ENCODE measurements at regions not wholly inside any gene's neighbourhood (a gene's known extent, or its start where the extent isn't known, plus 50 kb on each side); places are given as distances from the start of the nearest gene placed in this dataset.

DNA sequence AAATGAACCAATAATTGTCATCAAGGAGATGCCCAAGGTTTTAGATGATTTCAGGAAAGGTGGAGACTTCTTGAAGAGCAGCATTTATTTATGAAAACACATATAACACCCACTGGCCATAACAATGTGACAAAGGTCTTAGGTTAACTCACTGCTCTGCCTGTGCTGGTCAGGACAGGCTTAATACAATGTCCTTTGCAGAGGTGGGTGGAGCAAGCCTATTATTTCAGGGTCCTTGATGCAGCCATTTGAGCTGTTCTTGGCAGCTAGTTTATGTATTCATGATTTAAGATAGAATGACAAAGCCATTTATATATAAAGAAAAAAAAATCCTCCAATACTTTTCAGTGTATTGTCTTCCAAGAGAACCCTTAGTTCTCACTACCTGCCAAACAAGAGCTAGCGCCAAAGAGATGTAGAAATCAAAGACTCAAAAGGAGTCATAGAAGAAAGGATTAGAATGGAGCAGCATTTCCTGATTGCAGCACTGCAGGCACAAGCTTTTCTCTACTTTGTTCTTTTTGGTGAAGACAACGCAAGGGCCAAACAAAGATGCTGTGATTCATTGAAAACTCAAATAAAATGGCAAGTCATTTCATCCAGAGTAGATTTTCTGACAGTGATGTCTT lies 124.3 kb upstream of the TSHZ2 start:
- Mint-ChIP-seq H3K9me3 (no peaks in the 10 kb centered on the region), H3K36me3 (ENCODE audit: low read depth) (no peaks in the 10 kb centered on the region), H3K27me3 (ENCODE audit: low read depth) (no peaks in the 10 kb centered on the region), H3K4me3 (no peak overlapping the region), H3K4me1 (ENCODE audit: low read depth) (peaks cover 6% of the 10 kb centered on the region), H3K27ac (no peak overlapping the region)
- no peak for DNase-seq
- intact Hi-C loops (cut with micrococcal nuclease) = no loop called here
- CTCF ChIA-PET = interaction anchor here (0.6 to 0.9 kb wide), 2 partner anchors 14 to 52 kb away, joined by 3 read pairs; no protein-coding TSS in a partner anchor

DNA sequence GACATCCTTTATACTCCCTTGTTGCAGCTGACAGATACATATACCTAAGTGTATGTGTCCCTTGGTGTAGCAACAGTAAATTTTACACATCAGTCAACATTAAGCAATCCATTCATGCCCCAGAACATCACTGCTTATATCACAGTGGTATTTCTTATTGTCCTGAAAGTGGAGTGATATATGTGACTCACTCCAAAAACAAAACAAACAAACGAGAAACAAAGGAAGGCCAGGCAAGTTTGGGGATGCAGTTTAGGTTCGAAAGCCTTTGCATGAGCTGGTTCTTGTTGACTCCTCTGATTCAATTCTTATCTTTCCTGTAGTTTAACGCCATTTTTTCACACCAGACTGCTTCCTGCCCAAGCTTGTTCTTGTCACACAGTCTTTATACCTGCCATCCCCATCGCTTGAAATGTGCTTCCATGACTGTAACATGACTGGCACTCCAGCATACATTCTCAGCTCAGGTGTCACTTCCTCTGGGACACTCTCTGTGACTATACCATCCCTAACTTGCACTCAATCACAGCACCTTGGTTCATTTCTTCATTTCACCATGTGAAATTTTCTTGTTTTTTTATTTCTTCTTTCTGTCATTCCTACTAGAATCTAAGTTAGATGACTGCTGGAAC lies 125.0 kb upstream of the TSHZ2 start:
- CTCF ChIA-PET = interaction anchor here (0.7 kb wide), 1 partner anchor 165 kb away, joined by 3 read pairs; no protein-coding TSS in a partner anchor

DNA sequence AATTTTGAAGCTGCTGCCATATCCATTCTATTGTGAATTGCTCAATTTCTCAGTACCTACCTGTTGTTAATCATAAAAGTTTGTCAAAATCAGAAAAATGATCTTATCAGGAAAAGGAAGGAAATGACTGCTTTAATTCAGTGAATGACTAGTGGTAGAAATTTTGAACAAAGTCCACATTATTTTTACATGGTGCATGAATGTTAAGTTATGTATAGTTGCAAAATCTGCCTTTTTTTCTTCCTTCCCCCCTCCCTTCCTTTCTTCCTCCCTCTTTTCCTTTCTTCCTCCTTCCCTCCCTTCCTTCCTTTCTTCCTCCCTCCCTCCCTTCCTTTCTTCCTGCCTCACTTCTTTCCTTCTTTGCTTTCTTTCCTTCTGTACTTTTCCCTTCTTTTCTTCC lies 127.1 kb upstream of the TSHZ2 start:
- no peak for DNase-seq
- H3K36me3 Mint-ChIP-seq (ENCODE audit: low read depth) = no peaks in the 10 kb centered on the region
- no peak overlapping the region for H3K27ac Mint-ChIP-seq

More for the DNA sequence above, 125.0 kb upstream of the TSHZ2 start:
- Mint-ChIP-seq H3K4me3 (no peak overlapping the region), H3K27me3 (ENCODE audit: low read depth) (no peaks in the 10 kb centered on the region), H3K36me3 (ENCODE audit: low read depth) (no peaks in the 10 kb centered on the region), H3K9me3 (no peaks in the 10 kb centered on the region), H3K4me1 (ENCODE audit: low read depth) (peaks cover 6% of the 10 kb centered on the region), H3K27ac (no peak overlapping the region)
- peak; percentile 6 for DNase-seq
- intact Hi-C loops (cut with micrococcal nuclease) = no loop called here

DNA sequence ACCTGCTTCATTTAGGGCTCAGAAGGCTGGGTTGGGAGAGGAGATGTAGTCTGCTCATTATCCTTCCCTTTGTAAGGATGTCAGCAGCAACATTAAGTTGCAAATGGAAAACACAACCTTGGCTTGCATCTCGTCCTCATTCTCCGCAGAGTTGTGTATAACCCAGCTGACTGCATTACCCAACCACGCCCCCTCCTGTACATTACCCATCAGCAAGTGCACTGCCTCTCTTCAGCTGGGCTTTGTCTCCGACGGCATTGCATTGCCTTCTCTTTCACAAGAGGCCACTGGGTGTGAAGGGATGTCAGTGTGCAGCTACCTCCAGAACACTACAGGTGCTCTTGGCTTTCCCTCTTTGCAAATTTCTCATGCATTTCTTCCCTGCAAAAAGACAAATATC lies 128.7 kb upstream of the TSHZ2 start:
- intact Hi-C loops (cut with micrococcal nuclease) = no loop called here
- CTCF ChIA-PET = no interaction called here
- no peaks in the 10 kb centered on the region for H3K9me3 Mint-ChIP-seq
- H3K4me1 Mint-ChIP-seq (ENCODE audit: low read depth) = peaks cover 6% of the 10 kb centered on the region
- H3K27me3 Mint-ChIP-seq (ENCODE audit: low read depth) = no peaks in the 10 kb centered on the region
- no peak overlapping the region for H3K4me3 Mint-ChIP-seq
- H3K36me3 Mint-ChIP-seq (ENCODE audit: low read depth) = no peaks in the 10 kb centered on the region
- H3K27ac Mint-ChIP-seq = no peak overlapping the region
- DNase-seq = no peak

More for the DNA sequence above, 127.1 kb upstream of the TSHZ2 start:
- CTCF ChIA-PET = no interaction called here
- no peaks in the 10 kb centered on the region for H3K9me3 Mint-ChIP-seq
- peaks cover 6% of the 10 kb centered on the region for H3K4me1 Mint-ChIP-seq (ENCODE audit: low read depth)
- intact Hi-C loops (cut with micrococcal nuclease) = no loop called here
- H3K4me3 Mint-ChIP-seq = no peak overlapping the region
- no peaks in the 10 kb centered on the region for H3K27me3 Mint-ChIP-seq (ENCODE audit: low read depth)

DNA sequence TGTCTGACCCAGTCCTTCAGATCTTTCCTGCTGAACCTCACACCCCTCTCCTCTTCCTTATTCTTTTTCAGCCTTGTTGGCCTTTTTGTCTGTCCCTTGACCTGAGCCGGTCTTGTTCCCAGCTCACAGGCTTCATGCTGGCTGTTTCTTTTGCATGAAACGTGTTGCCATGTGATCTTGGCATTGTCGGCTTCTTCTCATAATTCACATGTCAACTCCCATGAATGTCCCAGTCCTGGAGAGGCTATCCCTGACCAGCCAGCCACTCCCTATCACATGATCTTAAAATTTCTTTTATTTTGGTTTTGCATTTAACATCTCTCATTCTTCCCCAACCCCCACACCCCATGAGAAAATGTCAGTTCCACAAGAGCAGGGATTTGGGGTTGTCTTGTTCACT lies 131.2 kb upstream of the TSHZ2 start:
- no peak for DNase-seq
- CTCF ChIA-PET = no interaction called here
- Mint-ChIP-seq H3K9me3 (no peaks in the 10 kb centered on the region), H3K27me3 (ENCODE audit: low read depth) (no peaks in the 10 kb centered on the region), H3K27ac (no peak overlapping the region), H3K36me3 (ENCODE audit: low read depth) (no peaks in the 10 kb centered on the region), H3K4me3 (no peak overlapping the region), H3K4me1 (ENCODE audit: low read depth) (peaks cover 2% of the 10 kb centered on the region)
- intact Hi-C loops (cut with micrococcal nuclease) = no loop called here

DNA sequence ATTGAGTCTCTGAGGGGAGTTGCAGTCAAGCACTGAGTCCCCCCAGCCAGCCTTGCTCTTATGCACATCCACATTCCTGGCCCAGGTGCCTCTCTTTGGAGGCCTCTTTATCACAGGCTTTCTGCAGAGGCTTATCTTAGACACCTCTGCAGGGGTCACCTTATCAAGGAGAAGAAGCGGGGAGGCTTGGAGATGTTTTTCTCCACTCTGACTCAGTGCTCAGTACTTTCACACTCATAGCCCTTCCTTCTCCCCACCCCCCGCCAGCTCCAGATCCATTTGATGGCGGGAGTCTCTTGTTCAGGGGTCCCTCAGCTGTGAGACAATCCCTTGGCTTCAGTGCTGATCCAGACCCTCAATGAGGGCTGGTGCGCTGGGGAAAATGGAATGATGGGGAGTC lies 132.1 kb upstream of the TSHZ2 start:
- H3K9me3 Mint-ChIP-seq = no peaks in the 10 kb centered on the region
- DNase-seq = no peak
- H3K36me3 Mint-ChIP-seq (ENCODE audit: low read depth) = no peaks in the 10 kb centered on the region
- CTCF ChIA-PET = no interaction called here
- intact Hi-C loops (cut with micrococcal nuclease) = no loop called here
- H3K27ac Mint-ChIP-seq = no peak overlapping the region
- no peaks in the 10 kb centered on the region for H3K27me3 Mint-ChIP-seq (ENCODE audit: low read depth)
- H3K4me3 Mint-ChIP-seq = no peak overlapping the region
- no peaks in the 10 kb centered on the region for H3K4me1 Mint-ChIP-seq (ENCODE audit: low read depth)

DNA sequence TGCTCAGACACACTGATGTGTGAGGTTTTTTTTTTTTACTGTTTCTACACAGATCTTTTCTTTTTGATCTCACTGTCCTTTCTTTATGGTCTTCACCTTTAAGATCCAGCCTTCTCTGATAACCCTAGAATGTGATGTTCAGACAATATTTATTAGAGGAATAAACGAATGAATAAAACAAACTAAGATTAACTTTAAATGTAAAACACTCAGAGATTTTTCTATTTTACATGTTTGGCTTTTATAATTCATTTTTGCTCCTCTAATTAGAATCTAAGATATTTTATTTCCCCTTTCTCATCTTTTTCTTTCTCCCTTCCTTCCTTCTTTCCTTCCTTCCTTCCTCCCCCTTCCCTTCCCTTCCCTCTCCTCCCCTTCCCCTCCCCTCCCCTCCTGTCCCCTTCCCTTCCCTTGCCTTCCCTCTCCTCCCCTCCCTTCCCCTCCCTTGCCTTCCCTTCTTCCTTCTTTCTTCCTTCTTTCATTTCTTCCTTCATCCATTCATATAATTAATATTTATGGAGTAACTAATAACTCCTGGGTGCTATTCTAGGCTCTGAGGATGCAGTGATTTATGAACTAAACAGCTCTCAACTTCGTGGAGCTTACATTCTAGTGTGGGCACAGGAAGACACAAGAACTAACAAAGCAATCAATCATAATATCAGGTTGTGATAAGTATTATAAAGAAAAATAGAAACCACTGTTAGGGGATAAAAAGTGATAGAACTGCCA lies 133.5 kb upstream of the TSHZ2 start:
- H3K27me3 Mint-ChIP-seq (ENCODE audit: low read depth) = no peaks in the 10 kb centered on the region
- no peak for DNase-seq
- H3K36me3 Mint-ChIP-seq (ENCODE audit: low read depth) = no peaks in the 10 kb centered on the region
- intact Hi-C loops (cut with micrococcal nuclease) = no loop called here
- CTCF ChIA-PET = no interaction called here
- no peak overlapping the region for H3K27ac Mint-ChIP-seq
- H3K9me3 Mint-ChIP-seq = no peaks in the 10 kb centered on the region
- H3K4me1 Mint-ChIP-seq (ENCODE audit: low read depth) = no peaks in the 10 kb centered on the region
- H3K4me3 Mint-ChIP-seq = no peak overlapping the region

DNA sequence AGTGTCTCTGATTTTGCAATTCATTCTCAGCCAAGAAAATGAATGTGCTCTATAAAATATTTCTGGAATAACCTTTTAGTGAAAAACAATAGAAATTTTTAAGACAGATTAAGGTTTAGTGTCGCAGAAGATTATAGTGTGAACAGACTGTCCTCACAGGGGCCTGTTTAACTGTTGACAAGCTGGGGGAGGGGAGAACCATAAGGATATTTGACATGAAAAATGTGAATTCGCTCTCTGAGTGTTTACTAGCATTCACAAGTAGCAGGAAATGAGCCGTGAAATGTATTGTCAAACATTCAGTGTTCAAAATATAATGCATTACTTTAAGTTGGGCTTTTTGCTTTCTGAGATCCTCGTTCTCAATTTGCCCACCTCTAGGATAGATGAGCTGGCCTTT lies 134.8 kb upstream of the TSHZ2 start:
- H3K4me1 Mint-ChIP-seq (ENCODE audit: low read depth) = no peaks in the 10 kb centered on the region
- no peaks in the 10 kb centered on the region for H3K9me3 Mint-ChIP-seq
- H3K4me3 Mint-ChIP-seq = no peak overlapping the region
- CTCF ChIA-PET = no interaction called here
- H3K27ac Mint-ChIP-seq = no peak overlapping the region
- H3K27me3 Mint-ChIP-seq (ENCODE audit: low read depth) = no peaks in the 10 kb centered on the region
- intact Hi-C loops (cut with micrococcal nuclease) = no loop called here
- no peaks in the 10 kb centered on the region for H3K36me3 Mint-ChIP-seq (ENCODE audit: low read depth)
- DNase-seq = no peak

DNA sequence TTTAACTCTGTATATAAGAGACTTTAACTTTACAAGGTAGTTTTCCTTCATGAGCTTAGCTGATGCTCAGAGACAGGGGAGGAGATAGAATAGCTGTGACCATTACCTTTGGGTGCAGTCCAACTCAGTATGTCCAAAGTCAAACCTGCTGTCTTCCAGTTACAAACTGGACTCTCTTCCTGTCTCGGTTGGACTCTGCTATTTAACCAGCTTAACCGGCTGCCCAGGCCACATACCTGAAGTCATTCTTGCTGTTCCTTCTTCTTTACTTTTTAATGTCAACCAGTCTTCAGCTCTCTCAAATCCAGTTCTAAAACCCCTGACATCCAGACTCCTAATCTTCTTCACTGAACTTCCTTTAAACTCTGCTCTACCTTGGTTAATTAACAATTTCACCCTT lies 138.3 kb upstream of the TSHZ2 start:
- no peaks in the 10 kb centered on the region for H3K27me3 Mint-ChIP-seq (ENCODE audit: low read depth)
- H3K27ac Mint-ChIP-seq = no peak overlapping the region
- H3K36me3 Mint-ChIP-seq (ENCODE audit: low read depth) = no peaks in the 10 kb centered on the region
- H3K4me1 Mint-ChIP-seq (ENCODE audit: low read depth) = no peaks in the 10 kb centered on the region
- intact Hi-C loops (cut with micrococcal nuclease) = no loop called here
- H3K4me3 Mint-ChIP-seq = no peak overlapping the region
- peaks cover 6% of the 10 kb centered on the region for H3K9me3 Mint-ChIP-seq
- no peak for DNase-seq
- CTCF ChIA-PET = interaction anchor here (1.1 kb wide), 1 partner anchor 14 kb away, joined by 3 read pairs; no protein-coding TSS in a partner anchor

DNA sequence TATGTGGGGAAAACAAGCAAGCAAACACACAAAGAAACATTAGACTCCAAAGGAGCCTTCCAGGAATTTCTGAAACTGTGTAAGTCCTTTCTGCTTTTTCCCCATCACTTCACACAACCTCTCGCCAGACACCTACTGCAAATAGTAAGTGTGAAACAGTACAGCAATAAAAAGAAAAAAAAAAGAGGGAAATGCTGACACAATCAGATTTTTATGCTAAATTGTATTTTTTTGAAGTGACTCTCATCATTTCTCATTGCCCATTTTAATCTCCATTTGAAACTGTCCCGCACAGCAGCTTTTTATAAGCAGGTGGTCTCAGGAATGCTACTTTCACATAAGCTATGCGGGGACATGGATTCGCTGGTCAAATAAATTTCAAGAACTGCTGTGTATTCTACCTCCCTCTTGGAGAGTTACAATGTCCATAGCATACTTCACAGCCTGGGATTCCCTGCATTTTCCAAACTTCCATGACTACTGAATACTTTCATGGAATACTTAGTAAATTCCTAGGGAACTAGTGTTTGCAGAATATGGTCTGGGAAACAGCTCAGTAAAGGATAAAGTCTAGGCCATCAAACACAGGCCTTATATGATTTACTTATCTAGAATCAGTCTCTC lies 139.9 kb upstream of the TSHZ2 start:
- H3K36me3 Mint-ChIP-seq (ENCODE audit: low read depth) = no peaks in the 10 kb centered on the region
- no peak overlapping the region for H3K4me3 Mint-ChIP-seq
- peaks cover 6% of the 10 kb centered on the region for H3K9me3 Mint-ChIP-seq
- intact Hi-C loops (cut with micrococcal nuclease) = no loop called here
- DNase-seq = no peak
- no peaks in the 10 kb centered on the region for H3K4me1 Mint-ChIP-seq (ENCODE audit: low read depth)
- CTCF ChIA-PET = no interaction called here
- H3K27me3 Mint-ChIP-seq (ENCODE audit: low read depth) = no peaks in the 10 kb centered on the region
- H3K27ac Mint-ChIP-seq = no peak overlapping the region

DNA sequence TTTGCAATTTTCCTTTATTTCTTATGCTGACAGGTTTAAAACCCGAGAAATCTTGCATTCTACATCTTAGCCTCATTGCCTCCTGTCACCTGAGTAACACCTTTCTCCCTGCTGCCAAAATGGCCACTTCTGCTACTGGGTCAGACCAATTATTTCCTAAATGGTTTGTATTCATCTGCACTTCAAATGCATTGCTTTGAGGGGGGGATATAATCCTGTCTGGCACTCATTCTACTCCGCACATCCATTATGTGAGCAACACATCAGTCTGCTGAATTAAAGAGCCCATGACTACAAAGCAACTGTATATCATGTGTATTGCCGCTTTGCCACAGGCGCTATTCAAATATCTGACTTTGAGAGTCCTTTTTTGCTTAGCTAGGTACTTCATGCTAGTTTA lies 141.6 kb upstream of the TSHZ2 start:
- intact Hi-C loops (cut with micrococcal nuclease) = no loop called here
- no peak overlapping the region for H3K27ac Mint-ChIP-seq
- CTCF ChIA-PET = no interaction called here

DNA sequence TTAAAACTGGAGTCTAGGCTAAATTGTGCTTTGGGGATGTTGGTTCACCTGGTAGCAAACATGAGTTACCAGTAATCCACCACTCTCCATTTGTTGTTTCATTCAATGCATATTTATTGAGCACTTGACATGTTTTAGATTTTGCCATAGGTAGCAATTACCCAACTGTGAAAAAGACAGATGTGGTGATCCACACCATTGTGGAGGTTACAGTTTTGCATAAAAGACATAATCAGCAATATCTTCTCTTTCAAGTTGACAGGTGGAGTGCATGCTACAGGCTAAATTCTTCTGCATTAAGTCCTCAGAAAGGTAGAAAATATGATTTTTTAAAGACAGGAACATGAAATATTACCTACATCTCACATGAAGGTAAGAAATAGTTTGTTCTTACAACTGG lies 143.0 kb upstream of the TSHZ2 start:
- Mint-ChIP-seq H3K4me3 (no peak overlapping the region), H3K27me3 (ENCODE audit: low read depth) (no peaks in the 10 kb centered on the region), H3K4me1 (ENCODE audit: low read depth) (peaks cover 9% of the 10 kb centered on the region), H3K9me3 (peaks cover 12% of the 10 kb centered on the region), H3K36me3 (ENCODE audit: low read depth) (no peaks in the 10 kb centered on the region), H3K27ac (no peak overlapping the region)
- CTCF ChIA-PET = interaction anchor here (0.6 kb wide), 1 partner anchor 691 kb away, joined by 3 read pairs; no protein-coding TSS in a partner anchor
- intact Hi-C loops (cut with micrococcal nuclease) = no loop called here
- no peak for DNase-seq

More for the DNA sequence above, 141.6 kb upstream of the TSHZ2 start:
- H3K36me3 Mint-ChIP-seq (ENCODE audit: low read depth) = no peaks in the 10 kb centered on the region
- no peaks in the 10 kb centered on the region for H3K4me1 Mint-ChIP-seq (ENCODE audit: low read depth)
- DNase-seq = no peak
- H3K27me3 Mint-ChIP-seq (ENCODE audit: low read depth) = no peaks in the 10 kb centered on the region
- peaks cover 11% of the 10 kb centered on the region for H3K9me3 Mint-ChIP-seq
- H3K4me3 Mint-ChIP-seq = no peak overlapping the region
